HG02840 (cell line): ENCODE measurements at regions not wholly inside any gene's neighbourhood (a gene's known extent, or its start where the extent isn't known, plus 50 kb on each side); places are given as distances from the start of the nearest gene placed in this dataset.
A peak's percentile ranks its signal among the peaks of the same experiment; 100 is the strongest.

Experiments used
- ATAC-seq: cut with Tn5 transposase; IDR thresholded peaks from one replicate; pipeline ENCODE4 v1.9.1; 2021; ENCODE audit warnings: mild to moderate bottlenecking, moderate library complexity, moderate number of reproducible peaks; ENCODE audit not compliant: unreplicated experiment, low FRiP score

DNA sequence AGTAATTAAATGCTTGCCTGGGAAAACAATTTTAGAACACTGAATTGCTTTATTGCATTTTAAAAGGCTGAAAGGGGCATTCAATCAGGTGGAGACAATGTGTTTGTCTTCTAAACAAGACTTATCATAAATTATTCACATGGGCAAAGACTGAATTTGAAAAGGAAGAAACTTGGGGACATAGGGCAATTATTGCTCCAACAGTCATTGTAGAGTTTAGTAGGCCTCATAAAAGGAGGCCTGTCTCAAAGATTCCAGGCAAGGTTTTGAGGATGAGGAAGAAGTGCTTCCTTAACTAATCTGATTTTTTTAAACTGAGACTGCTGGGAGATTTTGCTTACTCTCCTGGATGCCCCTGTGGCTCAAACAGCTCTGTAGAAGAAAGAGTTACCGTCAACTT, 174.4 kb upstream of the RPS6KA3 start:
- no peak for ATAC-seq

DNA sequence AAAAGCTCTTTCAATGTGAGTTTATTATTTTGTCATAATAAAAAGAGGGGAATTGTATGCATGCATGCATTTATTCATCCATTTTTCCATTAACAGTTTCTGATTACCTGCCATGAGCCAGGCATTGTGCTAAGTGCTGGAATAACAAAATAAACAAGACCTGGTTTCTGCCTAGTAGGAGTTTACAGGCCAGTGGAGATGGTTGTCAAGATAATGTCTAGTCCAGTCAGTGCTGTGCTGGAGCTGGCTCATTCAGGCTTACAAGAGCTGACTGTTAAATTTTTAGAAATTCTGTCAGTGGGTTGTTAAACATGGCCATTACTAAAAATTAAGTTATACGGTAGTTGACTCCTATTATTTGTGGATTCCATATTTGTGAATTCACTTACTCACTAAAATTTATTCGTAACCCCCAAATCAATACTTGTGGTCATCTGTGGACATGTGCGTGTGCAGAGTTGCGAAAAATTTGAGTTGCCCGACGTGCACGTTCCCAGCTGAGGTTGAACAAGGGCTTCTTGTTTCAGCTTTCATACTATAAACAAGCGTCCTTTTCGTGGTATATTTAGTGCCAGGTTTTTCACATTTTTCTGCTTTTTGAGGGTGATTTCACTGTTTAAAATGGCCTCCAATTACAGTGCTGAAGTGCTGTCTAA, 172.3 kb upstream of the RPS6KA3 start:
- no peak for ATAC-seq

DNA sequence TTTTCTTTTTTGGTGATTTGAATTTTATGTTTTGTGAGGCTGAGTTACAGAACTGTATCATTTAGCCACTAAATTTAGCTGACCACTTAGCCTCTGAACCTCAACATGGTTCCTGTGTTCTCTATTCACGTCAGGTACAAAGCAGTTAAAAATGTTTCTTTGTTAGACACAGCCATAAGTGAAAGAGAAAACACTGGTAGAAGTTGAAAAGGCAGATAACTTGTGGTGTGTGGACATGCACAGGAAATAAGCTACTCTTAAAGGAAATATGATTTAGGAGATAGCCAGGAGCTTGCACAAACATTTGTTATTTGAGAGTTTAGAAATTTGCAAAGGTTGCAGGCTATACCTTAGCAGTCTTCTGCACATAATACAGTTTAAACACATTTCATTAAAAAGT, 171.0 kb upstream of the RPS6KA3 start:
- no peak for ATAC-seq

GRCh38 chrX:20435913-20436312, 169.2 kb upstream of the RPS6KA3 start:
- no peak for ATAC-seq

DNA sequence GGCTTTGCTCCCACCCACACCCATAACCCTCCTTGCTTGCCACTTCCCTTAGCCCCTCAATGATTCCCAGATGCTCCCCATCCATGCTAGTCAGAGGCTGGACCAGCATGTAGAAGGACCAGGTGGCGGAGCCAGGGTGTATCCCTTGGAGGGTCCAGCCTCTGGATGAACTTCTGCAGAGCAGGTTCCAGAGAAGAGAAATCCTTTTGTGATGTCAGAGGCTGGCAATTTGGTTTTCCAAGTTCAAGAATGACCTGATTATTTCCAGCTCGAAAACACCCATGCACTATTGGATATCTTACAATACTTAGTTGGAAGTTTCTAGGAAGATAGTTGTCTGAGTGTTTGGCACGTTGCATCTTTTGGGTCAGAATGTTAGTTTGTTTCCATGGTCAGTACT, 168.3 kb upstream of the RPS6KA3 start:
- no peak for ATAC-seq

DNA sequence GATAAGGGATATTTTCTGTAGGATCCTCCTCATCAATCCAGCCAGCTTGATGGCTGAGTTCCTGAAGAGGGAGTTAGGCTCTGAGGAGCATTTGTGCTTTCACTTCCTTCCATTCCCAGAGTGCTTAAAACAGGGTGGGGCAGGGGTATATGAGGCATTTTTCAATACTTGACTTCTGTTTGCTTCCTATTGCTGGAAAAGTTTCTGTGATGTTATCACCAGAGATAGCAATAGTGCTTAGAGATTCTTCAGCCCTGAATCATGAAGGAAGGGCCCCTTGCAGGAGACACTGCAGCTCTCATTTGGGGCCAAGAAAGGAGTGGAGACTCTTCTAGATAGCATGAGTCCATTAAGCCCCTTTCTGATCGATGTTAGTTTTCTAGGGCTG, 166.7 kb upstream of the RPS6KA3 start:
- ATAC-seq: no peak

DNA sequence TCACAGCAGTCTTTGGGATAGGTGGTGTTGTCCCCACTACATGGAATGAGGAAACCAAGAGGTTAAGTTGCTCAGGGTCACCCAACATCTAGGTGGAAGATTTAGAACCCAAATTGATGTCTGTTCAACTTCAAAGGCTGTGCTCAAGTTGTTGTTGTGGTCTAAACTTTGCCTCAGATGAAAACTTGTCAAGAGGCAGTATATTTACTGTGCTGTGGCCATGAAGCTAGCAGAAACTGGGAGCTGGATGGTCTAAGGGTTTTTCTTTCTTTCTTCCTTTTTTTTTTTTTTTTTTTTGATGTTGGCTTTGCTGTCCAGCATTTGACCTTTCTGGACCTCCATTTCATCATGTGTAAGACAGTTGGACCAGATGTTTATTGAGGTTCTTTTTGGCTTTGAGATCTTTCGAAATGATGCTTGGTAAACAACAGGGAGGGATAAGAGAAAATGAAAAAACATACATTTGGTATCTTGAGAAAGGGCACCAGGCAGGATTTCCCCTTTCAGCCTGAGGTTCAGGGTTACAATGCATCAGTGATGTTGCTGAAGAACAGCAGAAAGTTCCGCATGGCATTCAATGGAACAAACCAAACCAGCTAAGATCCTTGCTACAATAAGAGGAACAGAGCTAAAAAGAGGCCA, 166.2 kb upstream of the RPS6KA3 start:
- ATAC-seq: peak; percentile 77

- ATAC-seq: no peak
Measured at GRCh38 chrX:20432048-20432447, 165.3 kb upstream of the RPS6KA3 start.

DNA sequence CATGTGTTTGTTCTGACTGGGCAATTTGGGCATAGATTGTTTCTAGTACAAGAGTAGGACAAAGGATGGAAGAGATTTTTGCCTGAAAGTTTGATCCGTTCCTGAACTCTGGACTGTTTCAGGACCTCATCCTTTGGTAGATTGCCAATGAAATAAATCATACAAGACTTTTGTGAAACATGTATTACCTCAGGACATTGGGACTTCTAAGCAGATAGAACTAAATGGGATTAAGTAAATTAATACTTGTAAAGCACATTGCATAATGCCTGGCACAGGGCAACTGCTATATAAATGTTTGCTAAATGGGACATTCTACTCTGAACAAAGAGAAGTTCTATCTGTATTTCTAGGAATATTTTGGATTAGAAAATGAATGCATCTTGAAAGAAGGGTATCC, 164.8 kb upstream of the RPS6KA3 start:
- ATAC-seq: no peak

GRCh38 chrX:20427173-20427770, 160.6 kb upstream of the RPS6KA3 start:
- ATAC-seq: no peak

- ATAC-seq: no peak
Measured at GRCh38 chrX:20421697-20422096, 155.0 kb upstream of the RPS6KA3 start.

DNA sequence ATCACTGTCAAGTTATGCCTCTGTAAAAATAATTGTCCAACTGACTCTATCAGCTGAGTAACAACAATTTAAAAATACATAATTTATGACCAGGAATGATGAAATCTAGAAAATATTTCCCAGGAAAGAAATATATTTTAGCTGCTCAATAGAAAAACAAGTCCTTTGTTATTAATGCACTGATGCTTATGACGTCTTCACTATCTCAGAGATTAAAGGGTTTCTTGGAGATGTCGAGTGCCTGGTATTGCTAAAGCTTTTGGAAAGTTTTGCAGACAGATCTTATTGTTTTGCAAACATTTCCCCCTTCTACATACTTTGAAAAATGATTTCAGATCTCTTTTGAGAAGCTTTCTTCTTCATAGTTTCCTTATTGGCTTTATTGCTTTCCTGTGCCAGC, 154.6 kb upstream of the RPS6KA3 start:
- ATAC-seq: no peak

DNA sequence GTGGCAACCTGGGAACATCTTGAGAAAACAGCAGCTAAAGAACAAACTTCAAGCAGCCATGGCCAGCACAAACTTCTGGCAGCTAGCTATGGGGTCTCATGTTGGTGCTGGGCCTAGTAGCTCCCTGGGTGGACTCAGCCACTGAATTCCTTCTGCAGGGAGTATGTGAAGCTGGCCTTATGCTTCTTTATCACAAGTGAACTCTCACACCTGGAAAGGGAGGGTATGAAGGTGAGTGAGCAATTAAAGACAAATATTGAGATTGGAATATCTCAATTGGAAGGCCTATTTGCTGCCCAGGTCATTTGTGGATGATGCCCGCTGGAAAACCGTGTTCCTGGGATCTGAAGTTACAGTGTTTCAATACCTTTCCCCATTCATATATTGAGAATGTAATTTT, 153.3 kb upstream of the RPS6KA3 start:
- ATAC-seq: no peak

DNA sequence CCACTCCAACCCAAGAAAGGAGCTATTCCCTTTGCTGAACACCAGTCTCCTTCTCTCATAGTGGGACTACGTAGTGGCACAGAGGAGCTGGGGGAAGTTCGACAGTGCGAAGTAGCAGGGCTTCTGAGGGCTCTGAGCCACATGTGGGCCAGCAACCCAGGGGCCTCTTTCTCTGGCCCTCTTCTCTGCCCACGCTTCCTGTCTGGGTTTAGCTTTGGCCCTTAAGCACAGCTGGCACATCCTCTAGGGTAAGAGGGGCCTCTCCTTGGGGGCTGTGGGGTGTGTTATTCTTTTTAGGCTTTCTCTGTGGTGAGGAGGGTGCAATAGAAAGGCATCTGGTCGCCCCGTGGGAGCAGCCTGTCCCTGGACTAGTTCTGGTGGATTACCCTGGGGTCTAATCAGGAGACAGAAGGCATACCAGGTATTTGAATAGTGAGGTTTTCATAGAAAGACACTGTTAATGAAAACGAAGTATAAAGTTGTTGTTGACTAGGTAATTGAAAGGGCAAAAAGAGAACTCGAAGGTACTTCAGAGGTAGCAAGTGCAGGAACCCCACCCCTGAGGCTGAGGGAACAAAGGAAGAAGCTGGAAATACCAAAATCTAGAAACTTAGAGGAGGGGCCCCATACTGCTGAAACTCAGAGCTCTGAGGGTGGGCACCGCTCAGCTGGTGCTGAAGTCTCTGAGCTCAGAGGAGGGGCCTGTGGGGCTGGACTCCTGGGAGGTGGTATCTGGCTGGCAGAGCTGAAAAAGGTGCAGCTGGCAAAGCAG, 151.9 kb upstream of the RPS6KA3 start:
- no peak for ATAC-seq

DNA sequence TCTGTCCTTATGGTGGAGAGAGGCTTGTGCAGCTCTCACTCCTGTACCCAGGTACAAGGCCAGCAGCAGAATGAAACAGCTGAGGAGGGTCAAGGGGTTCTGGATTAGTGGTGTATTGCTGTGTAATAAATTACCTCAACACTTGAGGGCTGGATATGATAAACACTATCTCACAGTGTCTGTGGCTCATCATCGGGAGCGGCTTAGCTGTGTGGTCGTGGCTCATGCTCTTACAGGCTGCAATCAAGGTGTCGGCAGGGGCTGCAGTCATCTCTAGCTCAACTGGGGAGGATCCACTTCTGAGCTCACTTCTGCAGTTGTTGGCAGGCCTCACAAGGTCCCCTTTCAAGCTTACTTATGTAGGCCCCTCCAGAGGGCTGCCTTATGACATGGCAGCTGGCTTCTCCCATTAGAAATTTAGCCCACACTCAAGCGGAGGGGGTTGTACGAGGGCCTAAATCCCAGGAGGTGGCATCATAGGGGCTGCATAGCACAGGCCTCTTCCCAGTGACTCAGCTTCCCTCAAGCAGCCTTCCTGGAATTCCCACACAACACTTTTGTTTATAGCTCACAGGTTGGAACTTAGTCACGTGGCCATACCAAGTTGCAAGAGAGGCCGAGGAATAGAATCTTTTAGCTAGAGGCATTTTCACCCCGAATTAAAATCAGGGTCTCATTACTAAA, 148.2 kb upstream of the RPS6KA3 start:
- no peak for ATAC-seq

DNA sequence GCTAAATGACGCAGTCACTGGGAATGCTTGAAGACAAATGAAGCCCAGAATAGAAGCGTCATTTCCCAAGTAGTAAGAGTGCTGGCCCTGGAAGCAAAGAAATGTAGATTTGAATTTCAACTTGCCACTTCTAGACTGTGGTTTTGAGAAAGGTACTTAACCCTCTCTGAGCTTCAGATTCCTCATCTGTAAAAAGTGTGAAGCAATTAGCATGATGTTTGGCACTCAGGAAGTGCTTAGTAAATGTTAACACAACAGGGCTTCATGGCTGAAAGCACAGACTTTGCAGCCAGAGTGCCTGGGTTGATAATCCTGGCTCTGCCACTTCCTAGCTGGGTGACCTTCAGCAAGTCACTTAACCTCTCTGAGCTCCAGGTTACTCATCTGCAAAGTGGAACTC, 147.4 kb upstream of the RPS6KA3 start:
- no peak for ATAC-seq

DNA sequence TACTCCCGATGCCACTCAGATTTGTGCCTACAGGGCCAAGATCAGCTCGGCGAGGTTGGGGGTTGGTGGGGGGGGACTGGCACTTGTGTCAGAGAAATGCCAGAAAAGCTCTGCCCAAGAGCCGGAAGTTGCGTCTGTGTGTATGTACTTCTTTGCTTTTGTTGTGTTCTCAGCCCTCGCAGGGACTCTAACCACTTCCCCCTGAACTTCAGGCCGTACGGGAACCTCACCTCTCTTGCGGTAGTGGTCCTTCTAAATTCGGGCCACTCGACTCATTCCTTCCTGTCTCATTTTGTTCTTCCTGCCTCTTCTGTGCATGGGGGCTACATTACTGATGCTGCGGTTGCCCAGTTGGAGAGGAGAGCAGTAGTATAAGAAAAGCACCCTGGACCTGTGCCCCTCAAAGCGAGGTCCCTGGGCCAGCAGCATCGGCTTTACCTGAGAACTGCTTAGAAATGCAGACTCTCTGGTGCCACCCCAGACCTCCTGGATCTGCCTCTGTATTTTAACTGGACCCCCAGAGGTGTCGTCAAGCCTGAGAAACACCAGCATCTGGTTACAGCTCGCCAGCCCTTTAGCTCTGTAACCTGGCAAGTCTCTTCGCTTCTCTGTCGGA, 146.3 kb upstream of the RPS6KA3 start:
- no peak for ATAC-seq

- no peak for ATAC-seq
Measured at GRCh38 chrX:20410540-20410939, 143.8 kb upstream of the RPS6KA3 start.

- no peak for ATAC-seq
Measured at GRCh38 chrX:20409991-20410390, 143.3 kb upstream of the RPS6KA3 start.

- ATAC-seq: no peak
Measured at GRCh38 chrX:20402956-20403355, 136.2 kb upstream of the RPS6KA3 start.
